ENCODE measurements at regions not wholly inside any gene's neighbourhood (a gene's known extent, or its start where the extent isn't known, plus 50 kb on each side); places are given as distances from the start of the nearest gene placed in this dataset.

DNA sequence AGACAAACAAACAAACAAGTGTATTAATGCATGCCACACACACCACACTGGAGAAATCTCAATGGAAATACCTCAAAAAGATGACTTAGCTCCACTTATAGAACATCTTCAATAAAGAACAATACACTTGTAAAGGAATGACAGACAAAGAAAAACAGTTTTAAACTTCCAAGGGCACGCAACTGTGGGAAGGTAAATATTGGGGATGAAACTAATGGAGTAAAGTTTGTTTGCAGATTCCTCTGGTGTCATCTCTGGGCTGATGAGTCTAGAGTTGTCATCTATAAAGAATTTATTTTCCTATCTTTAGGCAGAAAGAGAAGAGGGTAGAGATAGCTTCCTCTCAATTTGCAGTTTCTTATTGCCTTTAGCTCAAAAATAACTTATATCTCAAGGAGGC lies 144.0 kb upstream of the ZC3H15 start:
- ChIA-PET POLR2A (ENCODE audit: unreplicated experiment) (no interaction called here), CTCF (no interaction called here)
- no peaks in the 10 kb centered on the region for H3K36me3 ChIP-seq (ENCODE audit: low read depth, low read length)
- no peaks in the 10 kb centered on the region for H3K9me2 ChIP-seq (replicated peaks; ENCODE audit: low read length)
- DNase-seq (no peak), ATAC-seq (no peak)
- no peaks in the 10 kb centered on the region for H4K20me1 ChIP-seq (ENCODE audit: low read length)
- H3K9me3 ChIP-seq (ENCODE audit: low read length), result no peaks in the 10 kb centered on the region
- BruUV-seq (replicated peaks), result no TSS peak
- H2AFZ ChIP-seq (ENCODE audit: low read length), result no peak overlapping the region
- no peaks in the 10 kb centered on the region for H3K79me2 ChIP-seq (ENCODE audit: low read length)
- TF ChIP-seq, protein P1, sequence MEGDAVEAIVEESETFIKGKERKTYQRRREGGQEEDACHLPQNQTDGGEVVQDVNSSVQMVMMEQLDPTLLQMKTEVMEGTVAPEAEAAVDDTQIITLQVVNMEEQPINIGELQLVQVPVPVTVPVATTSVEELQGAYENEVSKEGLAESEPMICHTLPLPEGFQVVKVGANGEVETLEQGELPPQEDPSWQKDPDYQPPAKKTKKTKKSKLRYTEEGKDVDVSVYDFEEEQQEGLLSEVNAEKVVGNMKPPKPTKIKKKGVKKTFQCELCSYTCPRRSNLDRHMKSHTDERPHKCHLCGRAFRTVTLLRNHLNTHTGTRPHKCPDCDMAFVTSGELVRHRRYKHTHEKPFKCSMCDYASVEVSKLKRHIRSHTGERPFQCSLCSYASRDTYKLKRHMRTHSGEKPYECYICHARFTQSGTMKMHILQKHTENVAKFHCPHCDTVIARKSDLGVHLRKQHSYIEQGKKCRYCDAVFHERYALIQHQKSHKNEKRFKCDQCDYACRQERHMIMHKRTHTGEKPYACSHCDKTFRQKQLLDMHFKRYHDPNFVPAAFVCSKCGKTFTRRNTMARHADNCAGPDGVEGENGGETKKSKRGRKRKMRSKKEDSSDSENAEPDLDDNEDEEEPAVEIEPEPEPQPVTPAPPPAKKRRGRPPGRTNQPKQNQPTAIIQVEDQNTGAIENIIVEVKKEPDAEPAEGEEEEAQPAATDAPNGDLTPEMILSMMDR (conservative IDR thresholded peaks at IDR 0.05; ENCODE audit: low read depth, low read length), result no peak
- TF ChIP-seq EZH2phosphoT487 (IDR thresholded peaks at IDR 0.05; ENCODE audit: borderline replicate concordance, low read length) (no peak), EZH2 (IDR thresholded peaks at IDR 0.05; ENCODE audit: low read length, unreplicated experiment) (no peak)
- H3F3A ChIP-seq (ENCODE audit: low read length, unreplicated experiment), result no peaks in the 10 kb centered on the region
- no peak overlapping the region for H3K9ac ChIP-seq (ENCODE audit: low read length)
- peaks cover 10% of the 10 kb centered on the region for H3K4me1 ChIP-seq (ENCODE audit: insufficient read depth, low read length)
- no peaks in the 10 kb centered on the region for H3K27me3 ChIP-seq (ENCODE audit: low read length)
- H3K27ac ChIP-seq (ENCODE audit: low read length), result no peak overlapping the region
- H3K4me3 ChIP-seq (ENCODE audit: low read length), result no peak overlapping the region
- intact Hi-C loops (cut with micrococcal nuclease), result no loop called here
- H3K4me2 ChIP-seq (ENCODE audit: low read length), result no peak overlapping the region

DNA sequence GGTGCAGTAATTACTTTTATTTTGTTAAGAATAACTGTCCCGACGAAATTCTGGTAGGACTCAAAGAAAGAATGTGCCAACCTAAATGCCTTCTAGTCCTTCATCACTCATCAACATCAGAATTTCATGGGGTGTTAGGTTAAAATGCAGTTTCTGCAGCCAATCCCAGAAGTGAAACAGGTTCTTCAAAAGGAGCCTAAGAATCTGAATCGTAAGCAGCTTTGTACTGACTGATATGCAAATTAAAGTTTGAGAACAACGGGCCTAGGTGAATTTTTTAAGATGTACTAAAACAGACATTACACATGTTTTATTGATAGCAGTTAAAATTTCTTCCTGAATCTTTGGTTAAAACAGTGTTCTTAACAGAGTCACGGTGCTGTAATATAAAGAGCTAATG lies 140.3 kb upstream of the ZC3H15 start:
- H3K9ac ChIP-seq (ENCODE audit: low read length), result no peak overlapping the region
- no peak for TF ChIP-seq EZH2phosphoT487 (IDR thresholded peaks at IDR 0.05; ENCODE audit: borderline replicate concordance, low read length)
- TF ChIP-seq, protein P1 (conservative IDR thresholded peaks at IDR 0.05; ENCODE audit: low read depth, low read length), result no peak
- no peak for TF ChIP-seq EZH2 (IDR thresholded peaks at IDR 0.05; ENCODE audit: low read length, unreplicated experiment)
- peaks cover 31% of the 10 kb centered on the region for H3K4me1 ChIP-seq (ENCODE audit: insufficient read depth, low read length)
- H3K27ac ChIP-seq (ENCODE audit: low read length), result no peak overlapping the region
- no peaks in the 10 kb centered on the region for H3F3A ChIP-seq (ENCODE audit: low read length, unreplicated experiment)
- no TSS peak for BruUV-seq (replicated peaks)
- no peaks in the 10 kb centered on the region for H4K20me1 ChIP-seq (ENCODE audit: low read length)
- no peaks in the 10 kb centered on the region for H3K27me3 ChIP-seq (ENCODE audit: low read length)
- no peak overlapping the region for H3K4me3 ChIP-seq (ENCODE audit: low read length)
- ATAC-seq (no peak), DNase-seq (no peak)
- no peaks in the 10 kb centered on the region for H3K36me3 ChIP-seq (ENCODE audit: low read depth, low read length)
- POLR2A ChIA-PET (ENCODE audit: unreplicated experiment), result no interaction called here
- no peak overlapping the region for H3K4me2 ChIP-seq (ENCODE audit: low read length)
- no peaks in the 10 kb centered on the region for H3K9me2 ChIP-seq (replicated peaks; ENCODE audit: low read length)
- H2AFZ ChIP-seq (ENCODE audit: low read length), result no peak overlapping the region
- no peaks in the 10 kb centered on the region for H3K9me3 ChIP-seq (ENCODE audit: low read length)
- intact Hi-C loops (cut with micrococcal nuclease), result no loop called here
- no peaks in the 10 kb centered on the region for H3K79me2 ChIP-seq (ENCODE audit: low read length)
- CTCF ChIA-PET, result interaction anchor here (0.6 kb wide), 1 partner anchor 116 kb away, joined by 3 read pairs; no protein-coding TSS in a partner anchor

DNA sequence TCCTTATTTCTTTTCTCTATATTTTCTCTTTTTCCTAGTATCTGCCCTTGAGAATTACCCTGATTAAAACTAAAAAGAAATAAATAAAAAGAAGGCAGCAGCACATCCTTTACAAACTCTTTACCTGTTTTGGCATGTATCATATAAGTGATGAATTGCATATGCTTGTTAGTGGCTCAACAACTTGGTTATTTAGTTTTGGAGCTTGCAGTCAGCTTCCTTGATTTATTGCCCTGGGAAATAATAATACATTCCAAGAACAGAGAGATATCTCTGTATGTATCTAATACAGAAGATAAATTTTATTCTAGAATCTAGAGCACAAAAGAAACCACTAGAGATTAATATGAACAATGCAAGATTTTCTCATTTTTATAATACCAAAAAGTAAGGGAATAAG lies 139.8 kb upstream of the ZC3H15 start:
- Histone ChIP-seq H3K4me2 (ENCODE audit: low read length) (no peak overlapping the region), H3F3A (ENCODE audit: low read length, unreplicated experiment) (no peaks in the 10 kb centered on the region), H3K4me1 (ENCODE audit: insufficient read depth, low read length) (peaks cover 31% of the 10 kb centered on the region), H4K20me1 (ENCODE audit: low read length) (no peaks in the 10 kb centered on the region), H3K4me3 (ENCODE audit: low read length) (no peak overlapping the region), H3K27me3 (ENCODE audit: low read length) (no peaks in the 10 kb centered on the region), H3K79me2 (ENCODE audit: low read length) (no peaks in the 10 kb centered on the region), H3K9me3 (ENCODE audit: low read length) (no peaks in the 10 kb centered on the region), H3K9ac (ENCODE audit: low read length) (no peak overlapping the region), H2AFZ (ENCODE audit: low read length) (no peak overlapping the region), H3K9me2 (replicated peaks; ENCODE audit: low read length) (no peaks in the 10 kb centered on the region), H3K36me3 (ENCODE audit: low read depth, low read length) (no peaks in the 10 kb centered on the region), H3K27ac (ENCODE audit: low read length) (no peak overlapping the region)
- no TSS peak for BruUV-seq (replicated peaks)
- CTCF ChIA-PET, result interaction anchor here (0.6 kb wide), 1 partner anchor 115 kb away, joined by 3 read pairs; no protein-coding TSS in a partner anchor
- POLR2A ChIA-PET (ENCODE audit: unreplicated experiment), result no interaction called here
- DNase-seq (no peak), ATAC-seq (no peak)
- intact Hi-C loops (cut with micrococcal nuclease), result no loop called here
- no peak for TF ChIP-seq EZH2phosphoT487 (IDR thresholded peaks at IDR 0.05; ENCODE audit: borderline replicate concordance, low read length)

All from PC-3 (cell line).